SK-N-SH treated with all-trans-retinoic acid at 6 μM for 48 hours (cell line): ENCODE measurements at regions not wholly inside any gene's neighbourhood (a gene's known extent, or its start where the extent isn't known, plus 50 kb on each side); places are given as distances from the start of the nearest gene placed in this dataset.

Experiments
- ATAC-seq: fragments of 200-7000 bp; cut with Tn5 transposase; 3 replicates; pipeline ENCODE4 v1.9.1; 2020; ENCODE audit warnings: mild to moderate bottlenecking, moderate library complexity
- BACH2 ChIP-seq: fragments of 250-450 bp; sonication (Bioruptor Pico); IDR thresholded peaks from 2 replicates; pipeline ENCODE4 v1.9.0; 2021; ENCODE audit warnings: mild to moderate bottlenecking, borderline replicate concordance
- CSDC2 ChIP-seq: fragments of 250-450 bp; sonication (Bioruptor Pico); IDR thresholded peaks from 2 replicates; pipeline ENCODE4 v1.5.0; 2020; ENCODE audit warnings: mild to moderate bottlenecking, moderate library complexity
- CSRNP3 ChIP-seq: fragments of 250-450 bp; sonication (Bioruptor Pico); IDR thresholded peaks from 2 replicates; pipeline ENCODE4 v1.5.1; 2021; ENCODE audit warnings: mild to moderate bottlenecking, moderate library complexity
- ESRRG ChIP-seq: fragments of 250-450 bp; sonication (Bioruptor Pico); IDR thresholded peaks from 2 replicates; pipeline ENCODE4 v1.6.1; 2021; ENCODE audit warnings: mild to moderate bottlenecking
- GLIS3 ChIP-seq: fragments of 250-450 bp; sonication (Bioruptor Pico); IDR thresholded peaks from 2 replicates; pipeline ENCODE4 v1.5.0; 2020; ENCODE audit warnings: mild to moderate bottlenecking, moderate library complexity
- ISL1 ChIP-seq: fragments of 250-450 bp; sonication (Bioruptor Pico); IDR thresholded peaks from 2 replicates; pipeline ENCODE4 v2.1.2; 2022; ENCODE audit warnings: mild to moderate bottlenecking, moderate library complexity
- OSR1 ChIP-seq: fragments of 250-450 bp; sonication (Bioruptor Pico); IDR thresholded peaks from 2 replicates; pipeline ENCODE4 v1.8.0; 2022; ENCODE audit warnings: moderate library complexity, mild to moderate bottlenecking, inconsistent platforms
- PATZ1 ChIP-seq: fragments of 250-450 bp; sonication (Bioruptor Pico); IDR thresholded peaks from 2 replicates; pipeline ENCODE4 v1.8.0; 2020; ENCODE audit warnings: mild to moderate bottlenecking, moderate library complexity, borderline replicate concordance
- POU6F1 ChIP-seq: fragments of 250-450 bp; sonication (Bioruptor Pico); IDR thresholded peaks from 2 replicates; pipeline ENCODE4 v1.8.0; 2021; ENCODE audit warnings: low read depth, mild to moderate bottlenecking, moderate library complexity, borderline replicate concordance
- PPARA ChIP-seq: fragments of 250-450 bp; sonication (Bioruptor Pico); IDR thresholded peaks from 2 replicates; pipeline ENCODE4 v1.5.0; 2020; ENCODE audit warnings: mild to moderate bottlenecking, borderline replicate concordance
- RARB ChIP-seq: fragments of 250-450 bp; sonication (Bioruptor Pico); IDR thresholded peaks from 2 replicates; pipeline ENCODE4 v1.8.0; 2021; ENCODE audit warnings: mild to moderate bottlenecking, moderate library complexity
- TOX ChIP-seq: fragments of 250-450 bp; sonication (Bioruptor Pico); IDR thresholded peaks from 2 replicates; pipeline ENCODE4 v1.8.0; 2021; ENCODE audit warnings: mild to moderate bottlenecking, moderate library complexity, borderline replicate concordance
- TSHZ2 ChIP-seq: fragments of 250-450 bp; sonication (Bioruptor Pico); IDR thresholded peaks from 2 replicates; pipeline ENCODE4 v1.5.0; 2020; ENCODE audit warnings: mild to moderate bottlenecking, moderate library complexity
- ZC3H10 ChIP-seq: fragments of 250-450 bp; sonication (Bioruptor Pico); IDR thresholded peaks from 2 replicates; pipeline ENCODE4 v1.5.1; 2021; ENCODE audit warnings: mild to moderate bottlenecking, moderate library complexity
- ZFP3 ChIP-seq: fragments of 250-450 bp; sonication (Bioruptor Pico); IDR thresholded peaks from 2 replicates; pipeline ENCODE4 v1.5.0; 2020; ENCODE audit warnings: mild to moderate bottlenecking, moderate library complexity
- ZFP30 ChIP-seq: fragments of 450-650 bp; formaldehyde crosslinking; IDR thresholded peaks from 2 replicates; pipeline ENCODE4 v1.5.0; 2022; ENCODE audit warnings: mild to moderate bottlenecking, moderate library complexity
- ZNF565 ChIP-seq: fragments of 450-650 bp; formaldehyde crosslinking; conservative IDR thresholded peaks from 2 replicates; pipeline ENCODE4 v1.5.0; 2020; ENCODE audit warnings: low read depth, mild to moderate bottlenecking, moderate library complexity
- ZNF70 ChIP-seq: fragments of 450-650 bp; formaldehyde crosslinking; IDR thresholded peaks from 2 replicates; pipeline ENCODE4 v1.5.0; 2020; ENCODE audit warnings: mild to moderate bottlenecking, moderate library complexity
- ZNF8 ChIP-seq: fragments of 450-650 bp; formaldehyde crosslinking; IDR thresholded peaks from 2 replicates; pipeline ENCODE4 v1.5.0; 2020; ENCODE audit warnings: mild to moderate bottlenecking, moderate library complexity

GRCh38 chr3:191727338-191727737 lies 266.4 kb downstream of the PYDC2 start:
- TF ChIP-seq ESRRG (CRISPR knock-in tag): no peak
- no peak for TF ChIP-seq PATZ1 (CRISPR knock-in tag)
- TF ChIP-seq CSRNP3 (CRISPR knock-in tag): no peak
- no peak for TF ChIP-seq TOX (CRISPR knock-in tag)
- no peak for TF ChIP-seq OSR1 (CRISPR knock-in tag)
- no peak for TF ChIP-seq POU6F1 (CRISPR knock-in tag)
- no peak for TF ChIP-seq TSHZ2 (CRISPR knock-in tag)
- no peak for TF ChIP-seq ZNF8
- no peak for ATAC-seq

GRCh38 chr3:191728186-191728585 lies 267.2 kb downstream of the PYDC2 start:
- no peak for TF ChIP-seq GLIS3 (CRISPR knock-in tag)
- TF ChIP-seq RARB (CRISPR knock-in tag): no peak
- TF ChIP-seq ZFP30 (CRISPR knock-in tag): no peak
- TF ChIP-seq PPARA (CRISPR knock-in tag): no peak
- TF ChIP-seq CSDC2: no peak
- no peak for TF ChIP-seq CSRNP3 (CRISPR knock-in tag)
- no peak for TF ChIP-seq ISL1 (CRISPR knock-in tag)
- no peak for TF ChIP-seq POU6F1 (CRISPR knock-in tag)
- TF ChIP-seq OSR1 (CRISPR knock-in tag): no peak
- no peak for TF ChIP-seq ZC3H10 (CRISPR knock-in tag)
- no peak for TF ChIP-seq ESRRG (CRISPR knock-in tag)
- ATAC-seq: no peak

GRCh38 chr3:191737742-191738141 lies 276.8 kb downstream of the PYDC2 start:
- no peak for ATAC-seq
- TF ChIP-seq ZNF565 (CRISPR knock-in tag) (no peak), PATZ1 (CRISPR knock-in tag) (no peak), ZNF70 (CRISPR knock-in tag) (no peak), BACH2 (CRISPR knock-in tag) (no peak), ISL1 (CRISPR knock-in tag) (no peak), ZFP3 (CRISPR knock-in tag) (no peak)
